Chondrocyte (in vitro differentiated cells): ENCODE measurements at regions not wholly inside any gene's neighbourhood (a gene's known extent, or its start where the extent isn't known, plus 50 kb on each side); places are given as distances from the start of the nearest gene placed in this dataset.

Source experiments
- DNase-seq: peaks from one replicate; pipeline ENCODE4 v3.0.0; 2021; ENCODE audit warnings: mixed read lengths, low spot score
- H3K27ac Mint-ChIP-seq: one replicate; pipeline ENCODE4 v1.8.0; 2021; ENCODE audit warnings: mild to moderate bottlenecking, moderate library complexity, mixed read lengths; ENCODE audit not compliant: unreplicated experiment
- H3K27me3 Mint-ChIP-seq: 2 replicates; pipeline ENCODE4 v1.8.0; 2021; ENCODE audit warnings: low read depth, mixed read lengths
- H3K36me3 Mint-ChIP-seq: 2 replicates; pipeline ENCODE4 v1.8.0; 2021; ENCODE audit warnings: low read depth, mixed read lengths
- H3K4me1 Mint-ChIP-seq: 2 replicates; pipeline ENCODE4 v1.8.0; 2021; ENCODE audit warnings: low read depth, mild to moderate bottlenecking, mixed read lengths
- H3K4me3 Mint-ChIP-seq: one replicate; pipeline ENCODE4 v1.8.0; 2021; ENCODE audit warnings: mild to moderate bottlenecking, moderate library complexity, mixed read lengths; ENCODE audit not compliant: unreplicated experiment
- H3K9me3 Mint-ChIP-seq: 2 replicates; pipeline ENCODE4 v1.8.0; 2021; ENCODE audit warnings: low read depth, mixed read lengths
- TF ChIP-seq, protein P1 (sequence below): fragments of 200-600 bp; sonication (generic); IDR thresholded peaks from 2 replicates; pipeline ENCODE4 v1.5.0; 2021; ENCODE audit warnings: antibody characterized with exemption, mild to moderate bottlenecking, moderate library complexity

- Mint-ChIP-seq H3K4me3 (no peak overlapping the region), H3K4me1 (peaks cover 13% of the 10 kb centered on the region), H3K27ac (no peak overlapping the region), H3K36me3 (no peaks in the 10 kb centered on the region), H3K27me3 (no peaks in the 10 kb centered on the region), H3K9me3 (peaks cover 10% of the 10 kb centered on the region)
- TF ChIP-seq, protein P1, sequence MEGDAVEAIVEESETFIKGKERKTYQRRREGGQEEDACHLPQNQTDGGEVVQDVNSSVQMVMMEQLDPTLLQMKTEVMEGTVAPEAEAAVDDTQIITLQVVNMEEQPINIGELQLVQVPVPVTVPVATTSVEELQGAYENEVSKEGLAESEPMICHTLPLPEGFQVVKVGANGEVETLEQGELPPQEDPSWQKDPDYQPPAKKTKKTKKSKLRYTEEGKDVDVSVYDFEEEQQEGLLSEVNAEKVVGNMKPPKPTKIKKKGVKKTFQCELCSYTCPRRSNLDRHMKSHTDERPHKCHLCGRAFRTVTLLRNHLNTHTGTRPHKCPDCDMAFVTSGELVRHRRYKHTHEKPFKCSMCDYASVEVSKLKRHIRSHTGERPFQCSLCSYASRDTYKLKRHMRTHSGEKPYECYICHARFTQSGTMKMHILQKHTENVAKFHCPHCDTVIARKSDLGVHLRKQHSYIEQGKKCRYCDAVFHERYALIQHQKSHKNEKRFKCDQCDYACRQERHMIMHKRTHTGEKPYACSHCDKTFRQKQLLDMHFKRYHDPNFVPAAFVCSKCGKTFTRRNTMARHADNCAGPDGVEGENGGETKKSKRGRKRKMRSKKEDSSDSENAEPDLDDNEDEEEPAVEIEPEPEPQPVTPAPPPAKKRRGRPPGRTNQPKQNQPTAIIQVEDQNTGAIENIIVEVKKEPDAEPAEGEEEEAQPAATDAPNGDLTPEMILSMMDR = no peak
- no peak for DNase-seq
Observed at GRCh38 chr5:107782561-107783169, 111.9 kb upstream of the EFNA5 start.

GRCh38 chr5:107781451-107781850 is 110.7 kb upstream of the EFNA5 start:
- DNase-seq = no peak
- no peaks in the 10 kb centered on the region for H3K36me3 Mint-ChIP-seq
- peaks cover 13% of the 10 kb centered on the region for H3K4me1 Mint-ChIP-seq
- H3K27ac Mint-ChIP-seq = no peak overlapping the region
- H3K4me3 Mint-ChIP-seq = no peak overlapping the region
- peaks cover 10% of the 10 kb centered on the region for H3K9me3 Mint-ChIP-seq
- no peaks in the 10 kb centered on the region for H3K27me3 Mint-ChIP-seq
- TF ChIP-seq, protein P1 = no peak

DNA sequence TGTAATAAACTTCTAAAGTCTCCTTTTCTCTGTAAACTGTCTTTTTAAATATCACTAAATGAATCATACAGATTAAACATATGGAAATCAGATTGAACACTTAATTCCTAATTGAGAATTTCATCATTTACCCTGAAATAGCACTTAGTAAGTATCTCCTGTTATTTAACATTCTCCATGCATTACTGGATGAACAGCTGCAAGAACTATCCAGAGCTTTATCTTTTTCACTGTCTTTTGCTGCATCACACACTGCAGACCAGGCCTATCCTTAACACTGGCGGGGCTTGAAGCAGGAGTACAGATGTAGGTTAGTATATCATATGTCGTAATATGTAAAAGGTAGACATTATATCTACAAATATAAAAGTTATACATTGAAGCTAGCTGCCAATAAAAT is 108.7 kb upstream of the EFNA5 start:
- no peaks in the 10 kb centered on the region for H3K27me3 Mint-ChIP-seq
- no peaks in the 10 kb centered on the region for H3K36me3 Mint-ChIP-seq
- peaks cover 13% of the 10 kb centered on the region for H3K4me1 Mint-ChIP-seq
- TF ChIP-seq, protein P1 = no peak
- DNase-seq = no peak
- no peak overlapping the region for H3K4me3 Mint-ChIP-seq
- no peak overlapping the region for H3K27ac Mint-ChIP-seq
- H3K9me3 Mint-ChIP-seq = peaks cover 10% of the 10 kb centered on the region

DNA sequence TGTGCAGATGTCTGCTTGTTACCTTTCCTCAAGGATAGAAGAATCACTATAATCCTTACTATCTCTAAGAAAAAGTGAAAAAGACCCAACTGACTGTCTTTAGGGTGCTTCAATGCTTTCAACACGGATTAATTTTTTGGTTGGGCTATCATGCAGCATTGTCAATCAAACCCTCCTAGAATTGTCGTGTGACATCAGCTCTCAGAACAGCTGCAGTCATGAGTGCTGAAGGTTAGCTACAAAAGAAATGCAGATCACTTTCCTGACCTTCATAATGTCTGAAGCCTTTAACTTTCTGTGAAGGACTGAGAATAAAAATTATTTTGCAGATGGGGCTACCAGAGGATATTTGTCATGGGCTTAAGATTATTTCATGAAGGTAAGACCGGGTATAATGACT is 107.9 kb upstream of the EFNA5 start:
- H3K27me3 Mint-ChIP-seq = no peaks in the 10 kb centered on the region
- no peak overlapping the region for H3K4me3 Mint-ChIP-seq
- H3K4me1 Mint-ChIP-seq = peaks cover 8% of the 10 kb centered on the region
- DNase-seq = no peak
- H3K36me3 Mint-ChIP-seq = no peaks in the 10 kb centered on the region
- peaks cover 10% of the 10 kb centered on the region for H3K9me3 Mint-ChIP-seq
- no peak overlapping the region for H3K27ac Mint-ChIP-seq
- TF ChIP-seq, protein P1 = no peak

- H3K4me3 Mint-ChIP-seq = no peak overlapping the region
- H3K27ac Mint-ChIP-seq = no peak overlapping the region
- peaks cover 10% of the 10 kb centered on the region for H3K9me3 Mint-ChIP-seq
- no peaks in the 10 kb centered on the region for H3K36me3 Mint-ChIP-seq
- no peak for DNase-seq
- no peaks in the 10 kb centered on the region for H3K4me1 Mint-ChIP-seq
- TF ChIP-seq, protein P1 = no peak
- H3K27me3 Mint-ChIP-seq = no peaks in the 10 kb centered on the region
Observed at GRCh38 chr5:107776922-107777740, 106.4 kb upstream of the EFNA5 start.
